22Rv1 (cell line): ENCODE measurements at regions not wholly inside any gene's neighbourhood (a gene's known extent, or its start where the extent isn't known, plus 50 kb on each side); places are given as distances from the start of the nearest gene placed in this dataset.

Source experiments
- H3K27ac ChIP-seq: fragments of 450-650 bp; 2 replicates; pipeline ENCODE4 v1.5.1; 2017
- CTCF ChIP-seq: fragments of 450-650 bp; IDR thresholded peaks from 2 replicates; pipeline ENCODE4 v1.5.1; 2017; ENCODE audit warnings: mild to moderate bottlenecking
- ZFX ChIP-seq: fragments of 450-650 bp; IDR thresholded peaks from 2 replicates; pipeline ENCODE4 v1.6.1; 2017; ENCODE audit warnings: antibody characterized with exemption, borderline replicate concordance

- peak; percentile 82 for TF ChIP-seq CTCF
- TF ChIP-seq ZFX, result no peak
- no peak overlapping the region for H3K27ac ChIP-seq
Observed at GRCh38 chr6:56851541-56852259, 103.2 kb upstream of the BEND6 start.

- TF ChIP-seq ZFX (no peak), CTCF (no peak)
- H3K27ac ChIP-seq, result no peak overlapping the region
Observed at GRCh38 chr6:56851074-56851473, 103.8 kb upstream of the BEND6 start.

GRCh38 chr6:56850626-56851025 is 104.3 kb upstream of the BEND6 start:
- no peak for TF ChIP-seq CTCF
- no peak for TF ChIP-seq ZFX

GRCh38 chr6:56849896-56850295 is 105.0 kb upstream of the BEND6 start:
- H3K27ac ChIP-seq, result no peak overlapping the region
- TF ChIP-seq CTCF (no peak), ZFX (no peak)

More at GRCh38 chr6:56850626-56851025, 104.3 kb upstream of the BEND6 start:
- H3K27ac ChIP-seq, result no peak overlapping the region

- TF ChIP-seq ZFX, result no peak
- TF ChIP-seq CTCF, result no peak
- H3K27ac ChIP-seq, result no peak overlapping the region
Observed at GRCh38 chr6:56848105-56848504, 106.8 kb upstream of the BEND6 start.

GRCh38 chr6:56845032-56845431 is 109.9 kb upstream of the BEND6 start:
- TF ChIP-seq ZFX (no peak), CTCF (no peak)

GRCh38 chr6:56843476-56844349 is 111.2 kb upstream of the BEND6 start:
- peak overlapping the region; percentile 73 for H3K27ac ChIP-seq
- no peak for TF ChIP-seq ZFX
- peak; percentile 82 for TF ChIP-seq CTCF

More at GRCh38 chr6:56845032-56845431, 109.9 kb upstream of the BEND6 start:
- no peak overlapping the region for H3K27ac ChIP-seq
